CD14-positive monocyte (primary cell): ENCODE measurements at regions not wholly inside any gene's neighbourhood (a gene's known extent, or its start where the extent isn't known, plus 50 kb on each side); places are given as distances from the start of the nearest gene placed in this dataset.

ENCODE experiments used
- DNase-seq, 3 donors: peaks; one replicate each; pipeline ENCODE4 v3.0.0-alpha.2; 2011 to 2022
- H2AFZ ChIP-seq: 2 replicates; pipeline ENCODE4 v1.6.0; 2012; ENCODE audit warnings: mild to moderate bottlenecking, low read depth, low read length, inconsistent platforms; ENCODE audit not compliant: insufficient read depth, poor library complexity, severe bottlenecking
- H3K27ac ChIP-seq, 2 donors: 1 replicate in 1 of 2; 2 replicates in 1 of 2; pipeline ENCODE4 v1.5.1; 2012 to 2013; ENCODE audit warnings: low read length in 2 of 2, control low read depth in 1 of 2, inconsistent platforms in 1 of 2, low read depth in 1 of 2, mild to moderate bottlenecking in 1 of 2
- H3K27me3 ChIP-seq, 2 donors: one replicate each; pipeline versions ENCODE4 v1.6.0 to v1.6.1; 2011 to 2013; ENCODE audit warnings: low read length in 2 of 2; ENCODE audit not compliant: control insufficient read depth in 2 of 2, insufficient read depth in 2 of 2
- H3K36me3 ChIP-seq, 2 donors: replicated peaks in 1 of 2; 1 replicate in 1 of 2; 2 replicates in 1 of 2; pipeline versions ENCODE4 v1.5.1 to v1.6.1; 2012 to 2013; ENCODE audit warnings: low read length in 2 of 2, control low read depth in 1 of 2, inconsistent platforms in 1 of 2, mild to moderate bottlenecking in 1 of 2; ENCODE audit not compliant: insufficient read depth in 2 of 2, control insufficient read depth in 1 of 2
- H3K4me1 ChIP-seq, 2 donors: 1 replicate in 1 of 2; 2 replicates in 1 of 2; pipeline versions ENCODE4 v1.5.1 to v1.6.1; 2012 to 2013; ENCODE audit warnings: low read length in 2 of 2, control low read depth in 1 of 2, inconsistent platforms in 1 of 2, mild to moderate bottlenecking in 1 of 2, moderate library complexity in 1 of 2; ENCODE audit not compliant: insufficient read depth in 2 of 2, control insufficient read depth in 1 of 2
- H3K4me2 ChIP-seq: replicated peaks from 2 replicates; pipeline ENCODE3; 2012; ENCODE audit warnings: low read length, moderate library complexity, mild to moderate bottlenecking; ENCODE audit not compliant: poor library complexity, severe bottlenecking; ENCODE audit errors: extremely low read depth
- H3K4me3 ChIP-seq, 3 experiments: fragments of 200-600 bp in 1 of 3; sonication (generic) in 1 of 3; replicated peaks in 1 of 3; 1 replicate in 2 of 3; 2 replicates in 1 of 3; pipeline ENCODE4 v1.5.1; 2011 to 2013; ENCODE audit warnings: low read length in 3 of 3, mild to moderate bottlenecking in 3 of 3, control low read depth in 2 of 3, low read depth in 2 of 3, inconsistent platforms in 1 of 3, moderate library complexity in 1 of 3
- H3K79me2 ChIP-seq: 2 replicates; pipeline ENCODE4 v1.6.0; 2012; ENCODE audit warnings: mild to moderate bottlenecking, control low read depth, inconsistent platforms, low read length, moderate library complexity; ENCODE audit not compliant: insufficient read depth
- H3K9ac ChIP-seq: 2 replicates; pipeline ENCODE4 v1.6.0; 2017; ENCODE audit warnings: low read length, mild to moderate bottlenecking; ENCODE audit not compliant: insufficient read depth, poor library complexity, severe bottlenecking
- H3K9me3 ChIP-seq, 2 donors: replicated peaks in 1 of 2; 1 replicate in 1 of 2; 2 replicates in 1 of 2; pipeline versions ENCODE4 v1.5.1 to v1.6.1; 2012 to 2013; ENCODE audit warnings: low read length in 2 of 2, control low read depth in 1 of 2; ENCODE audit not compliant: control insufficient read depth in 1 of 2, insufficient read depth in 1 of 2
- H4K20me1 ChIP-seq: 2 replicates; pipeline ENCODE4 v1.6.0; 2012; ENCODE audit warnings: mild to moderate bottlenecking, low read length, control low read depth, moderate library complexity; ENCODE audit not compliant: insufficient read depth
- H3K27ac Mint-ChIP-seq, 7 donors: one replicate each; pipeline ENCODE4 v1.8.0; 2020; ENCODE audit warnings: mild to moderate bottlenecking in 7 of 7, mixed read lengths in 7 of 7, moderate library complexity in 6 of 7, inconsistent platforms in 2 of 7
- H3K27me3 Mint-ChIP-seq, 3 donors: one replicate each; pipeline ENCODE4 v1.8.0; 2021 to 2022; ENCODE audit warnings: low read depth in 3 of 3, mild to moderate bottlenecking in 3 of 3, mixed read lengths in 3 of 3, moderate library complexity in 3 of 3, inconsistent platforms in 1 of 3
- H3K36me3 Mint-ChIP-seq, 2 donors: one replicate each; pipeline ENCODE4 v1.8.0; 2020; ENCODE audit warnings: mixed read lengths in 2 of 2, inconsistent platforms in 1 of 2, mild to moderate bottlenecking in 1 of 2
- H3K4me1 Mint-ChIP-seq: one replicate; pipeline ENCODE4 v1.8.0; 2020; ENCODE audit warnings: mild to moderate bottlenecking, mixed read lengths
- H3K4me3 Mint-ChIP-seq, 2 donors: one replicate each; pipeline ENCODE4 v1.8.0; 2020; ENCODE audit warnings: mild to moderate bottlenecking in 2 of 2, mixed read lengths in 2 of 2, moderate library complexity in 1 of 2
- H3K9me3 Mint-ChIP-seq, 7 donors: one replicate each; pipeline ENCODE4 v1.8.0; 2020 to 2022; ENCODE audit warnings: mixed read lengths in 7 of 7, mild to moderate bottlenecking in 6 of 7, moderate library complexity in 6 of 7, inconsistent platforms in 2 of 7
- WGBS: methylation state at CpG from one replicate; pipeline ENCODE4 v1.1.5; 2013; ENCODE audit warnings: missing lambda C conversion rate; ENCODE audit not compliant: insufficient coverage; 5-methylcytosine and 5-hydroxymethylcytosine counted together
- intact Hi-C, 2 donors: fragments of 100-400 bp; cut with micrococcal nuclease; formaldehyde crosslinking; loops; one replicate each; pipeline versions ENCODE4 v1.15.0 to v1.15.1; 2023
- TF ChIP-seq, protein P1 (sequence below): fragments of 200-600 bp; IDR thresholded peaks from one replicate; pipeline ENCODE4 v1.8.0; 2022; ENCODE audit warnings: antibody characterized with exemption, mild to moderate bottlenecking

GRCh38 chr18:10274301-10274700, 180.1 kb upstream of the APCDD1 start:
- H3K27ac ChIP-seq, result no peak overlapping the region
- intact Hi-C loops, result loop anchor here in 1 of 2 donors (10.0 kb wide), 1 partner anchor 70 kb away; no protein-coding TSS in a partner anchor
- H3K4me2 ChIP-seq, result no peak overlapping the region
- no peak for DNase-seq
- Mint-ChIP-seq H3K27ac (no peak overlapping the region), H3K4me1 (peaks cover 18% of the 10 kb centered on the region), H3K27me3 (peaks cover 0 to 1% (median 0%) of the 10 kb centered on the region in 3 donors), H3K4me3 (no peak overlapping the region), H3K36me3 (peaks cover 18 to 20% of the 10 kb centered on the region in 2 donors), H3K9me3 (peaks cover 0 to 14% (median 4%) of the 10 kb centered on the region in 7 donors)
- H3K9me3 ChIP-seq, result no peaks in the 10 kb centered on the region
- no peaks in the 10 kb centered on the region for H4K20me1 ChIP-seq
- H3K27me3 ChIP-seq, result no peaks in the 10 kb centered on the region
- H3K36me3 ChIP-seq, result no peaks in the 10 kb centered on the region
- TF ChIP-seq, protein P1, sequence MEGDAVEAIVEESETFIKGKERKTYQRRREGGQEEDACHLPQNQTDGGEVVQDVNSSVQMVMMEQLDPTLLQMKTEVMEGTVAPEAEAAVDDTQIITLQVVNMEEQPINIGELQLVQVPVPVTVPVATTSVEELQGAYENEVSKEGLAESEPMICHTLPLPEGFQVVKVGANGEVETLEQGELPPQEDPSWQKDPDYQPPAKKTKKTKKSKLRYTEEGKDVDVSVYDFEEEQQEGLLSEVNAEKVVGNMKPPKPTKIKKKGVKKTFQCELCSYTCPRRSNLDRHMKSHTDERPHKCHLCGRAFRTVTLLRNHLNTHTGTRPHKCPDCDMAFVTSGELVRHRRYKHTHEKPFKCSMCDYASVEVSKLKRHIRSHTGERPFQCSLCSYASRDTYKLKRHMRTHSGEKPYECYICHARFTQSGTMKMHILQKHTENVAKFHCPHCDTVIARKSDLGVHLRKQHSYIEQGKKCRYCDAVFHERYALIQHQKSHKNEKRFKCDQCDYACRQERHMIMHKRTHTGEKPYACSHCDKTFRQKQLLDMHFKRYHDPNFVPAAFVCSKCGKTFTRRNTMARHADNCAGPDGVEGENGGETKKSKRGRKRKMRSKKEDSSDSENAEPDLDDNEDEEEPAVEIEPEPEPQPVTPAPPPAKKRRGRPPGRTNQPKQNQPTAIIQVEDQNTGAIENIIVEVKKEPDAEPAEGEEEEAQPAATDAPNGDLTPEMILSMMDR, result no peak
- H3K79me2 ChIP-seq, result no peaks in the 10 kb centered on the region
- no peak overlapping the region for H2AFZ ChIP-seq
- H3K9ac ChIP-seq, result no peak overlapping the region
- no peak overlapping the region for H3K4me3 ChIP-seq
- peaks cover 6 to 20% of the 10 kb centered on the region in 2 donors for H3K4me1 ChIP-seq
- 90% methylated on average over 2 of the region's 5 CpGs for WGBS

DNA sequence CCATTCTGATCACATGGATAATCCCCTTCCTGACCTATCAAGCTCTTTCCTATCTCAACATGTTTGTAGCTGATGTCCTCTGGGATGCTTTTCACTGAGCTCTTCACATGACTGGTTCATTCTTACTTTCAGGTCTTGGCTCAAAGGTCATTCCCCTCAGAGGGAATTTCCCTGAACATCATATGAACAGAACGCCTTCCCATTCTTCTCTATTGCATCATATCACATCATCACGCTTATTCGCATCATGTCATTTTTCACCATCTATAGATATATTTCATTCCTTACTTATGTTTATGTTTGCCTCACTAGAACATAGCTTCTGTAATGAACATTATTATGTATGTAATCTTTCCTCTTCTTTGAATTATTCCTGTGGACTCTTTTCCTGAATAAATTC, 178.9 kb upstream of the APCDD1 start:
- Mint-ChIP-seq H3K4me3 (no peak overlapping the region), H3K9me3 (peaks cover 0 to 14% (median 4%) of the 10 kb centered on the region in 7 donors), H3K27ac (no peak overlapping the region), H3K27me3 (peaks cover 0 to 1% (median 0%) of the 10 kb centered on the region in 3 donors), H3K4me1 (peaks cover 10% of the 10 kb centered on the region), H3K36me3 (peaks cover 16 to 18% of the 10 kb centered on the region in 2 donors)
- peaks cover 0 to 11% of the 10 kb centered on the region in 2 donors for H3K4me1 ChIP-seq
- H3K79me2 ChIP-seq, result no peaks in the 10 kb centered on the region
- H3K4me3 ChIP-seq, result no peak overlapping the region
- no peak overlapping the region for H3K9ac ChIP-seq
- no peaks in the 10 kb centered on the region for H3K27me3 ChIP-seq
- WGBS, result no CpG with 5 or more reads among the region's 3 CpGs
- H3K36me3 ChIP-seq, result no peaks in the 10 kb centered on the region
- DNase-seq, result no peak
- H2AFZ ChIP-seq, result no peak overlapping the region
- intact Hi-C loops, result loop anchor here in 1 of 2 donors (10.0 kb wide), 1 partner anchor 71 kb away; no protein-coding TSS in a partner anchor
- H3K27ac ChIP-seq, result no peak overlapping the region
- TF ChIP-seq, protein P1, result no peak
- no peaks in the 10 kb centered on the region for H3K9me3 ChIP-seq
- H4K20me1 ChIP-seq, result no peaks in the 10 kb centered on the region
- H3K4me2 ChIP-seq, result no peak overlapping the region
